NCI-H1436 (cell line): ENCODE measurements at regions not wholly inside any gene's neighbourhood (a gene's known extent, or its start where the extent isn't known, plus 50 kb on each side); places are given as distances from the start of the nearest gene placed in this dataset.
A peak's percentile ranks its signal among the peaks of the same experiment; 100 is the strongest.

ENCODE experiments used
- DNase-seq: peaks from one replicate; lab custom pipeline; 2025; lab: John Stamatoyannopoulos, UW

DNA sequence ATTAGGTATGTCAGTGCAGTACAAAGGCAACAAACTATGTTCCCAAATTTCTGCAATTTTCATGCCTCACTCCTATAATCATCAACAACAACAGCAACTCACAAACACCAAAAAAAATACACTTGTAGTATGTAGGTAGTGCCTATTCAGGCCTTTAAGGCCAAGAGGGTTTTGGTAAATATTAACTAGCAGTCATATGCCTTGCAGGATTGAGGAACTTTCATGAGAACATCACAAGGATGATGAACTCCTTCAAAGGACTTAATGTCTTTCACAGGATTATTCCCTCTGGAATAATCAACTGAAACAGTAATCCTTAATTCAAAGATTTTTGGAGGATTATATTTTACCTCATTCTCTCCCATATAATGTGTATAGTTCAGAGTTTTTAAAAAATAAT, 293.8 kb downstream of the NOVA1 start:
- DNase-seq, result no peak

DNA sequence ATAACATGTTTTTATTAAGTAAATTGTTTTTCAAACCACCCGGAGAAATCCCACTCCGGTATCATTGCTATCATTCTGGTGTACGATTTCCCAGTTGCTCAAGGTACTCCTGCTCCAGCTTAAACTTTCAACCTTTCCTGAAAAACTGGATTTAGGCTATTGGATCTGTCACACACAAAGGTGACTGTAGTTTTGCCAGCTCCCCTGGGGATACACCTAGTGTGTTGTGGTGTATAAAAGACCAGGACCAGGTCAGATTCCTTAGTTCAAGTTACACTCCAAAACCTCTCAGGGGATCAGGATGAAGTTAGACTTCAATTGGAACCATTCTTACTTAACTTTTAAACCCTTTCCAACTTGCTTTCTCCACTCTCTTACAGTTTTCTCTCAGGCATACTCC, 303.9 kb downstream of the NOVA1 start:
- no peak for DNase-seq

DNA sequence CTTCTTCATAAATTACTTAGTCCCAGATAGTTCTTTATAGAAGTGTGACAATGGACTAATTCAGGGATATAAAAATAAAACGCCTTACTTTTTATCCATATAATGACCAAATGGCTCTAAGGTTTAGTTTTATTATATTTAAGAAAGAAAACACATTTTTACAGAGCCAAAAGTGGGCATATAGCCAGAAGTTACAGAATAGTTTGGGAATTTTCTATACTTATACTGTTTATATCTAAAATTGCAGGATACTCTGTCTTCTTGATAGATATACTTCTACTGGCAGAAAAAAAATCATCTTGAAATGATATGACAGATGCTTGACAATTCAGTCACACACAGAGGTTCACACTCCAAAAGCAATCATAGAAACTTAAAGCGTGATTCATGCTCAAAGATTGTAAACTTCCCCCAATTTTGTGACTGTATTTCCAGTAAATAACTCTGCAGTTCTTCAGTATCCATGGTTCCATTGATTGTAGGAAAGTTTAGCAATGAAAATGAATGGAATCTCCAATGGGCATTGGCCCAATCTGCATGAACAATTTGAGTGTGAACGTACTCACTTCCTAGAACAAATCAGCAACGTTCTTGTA, 307.8 kb downstream of the NOVA1 start:
- DNase-seq, result no peak

DNA sequence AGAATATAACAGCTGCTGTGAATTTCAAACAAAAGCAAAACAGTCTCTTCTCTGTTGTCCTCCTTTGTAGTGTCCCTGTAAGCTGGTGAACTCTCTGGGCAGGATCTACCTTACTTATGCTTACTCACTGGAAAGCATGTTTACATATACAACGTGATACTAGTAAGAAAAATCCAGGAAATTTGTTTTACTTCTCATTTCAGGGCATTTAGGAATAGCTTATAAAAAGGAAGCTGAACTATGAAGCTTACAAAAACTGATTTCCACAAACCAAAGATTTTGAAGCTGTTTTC, 311.0 kb downstream of the NOVA1 start:
- DNase-seq, result no peak

DNA sequence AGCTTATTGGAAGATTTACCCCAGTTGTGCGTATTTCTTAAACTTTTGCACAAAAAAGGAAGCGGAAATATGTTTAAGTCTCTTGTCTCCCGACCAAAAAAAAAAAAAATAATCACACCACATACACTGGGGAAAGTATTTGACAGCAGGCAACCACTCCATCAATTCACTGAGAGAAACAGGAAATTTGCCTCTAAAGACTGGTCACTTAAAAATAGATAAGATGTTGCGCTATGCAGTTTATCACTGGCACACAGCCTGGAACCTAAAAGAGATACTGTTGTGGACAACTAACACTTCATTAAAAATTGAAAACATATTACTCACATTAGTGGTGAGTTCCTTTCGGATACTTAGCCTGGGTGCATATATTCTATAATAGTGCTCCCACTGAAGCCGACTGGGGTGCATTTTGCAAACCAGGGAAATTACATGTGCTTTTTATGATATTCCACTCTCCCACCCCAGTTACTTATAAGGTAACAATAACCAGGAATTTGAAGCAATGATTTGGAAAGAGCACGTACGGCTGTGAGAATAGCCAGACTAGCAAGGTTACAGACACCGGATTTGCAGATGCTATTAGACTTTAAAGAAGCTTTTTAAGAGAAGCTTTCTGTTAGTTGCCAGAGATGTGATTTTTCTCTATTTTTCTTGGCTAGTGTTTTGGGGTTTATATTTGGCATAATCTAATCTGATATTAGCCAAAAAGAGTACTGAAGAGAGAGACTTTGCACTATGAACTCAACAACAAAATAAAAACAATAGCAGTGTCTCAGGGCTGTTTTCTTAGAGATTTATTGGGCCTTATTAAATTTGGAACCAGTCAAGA, 311.5 kb downstream of the NOVA1 start:
- no peak for DNase-seq

DNA sequence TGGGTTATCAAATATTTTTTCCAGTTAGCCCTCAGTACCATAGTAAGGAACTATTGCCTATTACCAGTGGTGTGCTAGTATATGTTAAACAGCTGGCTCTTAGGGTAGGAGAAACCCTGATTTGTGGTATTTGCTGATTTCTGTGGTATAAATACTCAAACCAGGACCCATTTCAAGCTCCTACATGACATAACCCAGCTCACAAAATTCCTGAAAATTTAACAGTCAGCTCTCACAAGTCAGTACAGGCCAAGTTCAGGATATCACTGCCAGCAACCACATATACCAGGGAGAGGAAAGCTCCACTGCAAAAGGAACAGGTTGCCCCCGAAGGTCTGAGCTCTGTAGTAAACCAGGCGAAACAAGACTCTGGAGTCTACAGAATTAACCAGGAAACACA, 315.3 kb downstream of the NOVA1 start:
- no peak for DNase-seq

DNA sequence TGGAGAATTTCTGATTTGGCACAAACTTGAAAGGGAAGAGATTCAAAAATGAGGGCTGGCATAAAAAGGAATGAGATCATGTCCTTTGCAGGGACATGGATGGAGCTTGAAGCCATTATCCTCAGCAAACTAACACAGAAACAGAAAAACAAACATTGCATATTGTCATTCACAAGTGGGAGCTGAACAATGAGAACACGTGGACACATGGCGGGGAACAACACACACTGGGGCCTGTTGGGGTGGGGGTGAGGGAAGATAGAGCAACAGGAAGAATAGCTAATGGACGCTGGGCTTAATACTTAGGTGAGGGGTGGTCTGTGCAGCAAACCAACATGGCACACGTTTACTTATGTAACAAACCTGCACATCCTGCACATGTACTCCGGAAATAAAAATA, 315.8 kb downstream of the NOVA1 start:
- DNase-seq, result peak; percentile 9

DNA sequence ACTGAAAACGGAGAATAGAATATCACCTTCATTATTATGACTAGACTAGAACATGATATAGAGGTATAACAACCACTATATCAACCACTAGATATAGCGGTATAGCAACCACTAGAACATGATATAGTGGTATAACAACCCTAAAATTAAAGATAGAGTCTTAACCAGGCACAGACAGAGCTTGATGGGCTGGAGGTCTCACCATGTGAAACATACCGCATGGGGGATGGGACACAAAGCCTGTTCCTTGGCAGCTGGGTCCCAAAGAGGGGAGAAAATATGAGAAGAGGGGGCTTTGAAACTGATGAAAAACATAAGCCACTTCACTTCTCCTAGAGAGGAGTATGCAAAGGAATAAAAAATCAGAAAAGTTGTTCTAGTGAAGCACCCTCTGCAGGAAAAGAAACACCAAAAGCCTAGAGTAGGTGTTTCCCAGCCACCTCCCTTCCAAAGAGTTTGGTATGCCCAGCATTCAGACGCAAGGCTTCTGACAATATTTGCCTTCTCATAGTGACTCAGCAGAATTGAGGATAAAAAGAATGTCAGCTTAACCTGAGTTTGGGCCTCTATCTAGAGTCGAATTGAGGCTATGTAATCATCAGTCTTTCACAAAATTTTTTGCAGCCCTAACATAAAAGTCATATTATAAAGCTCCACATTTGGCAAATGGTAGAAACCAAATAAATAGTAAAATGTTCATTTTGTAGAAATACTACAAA, 316.4 kb downstream of the NOVA1 start:
- DNase-seq, result peak; percentile 25

DNA sequence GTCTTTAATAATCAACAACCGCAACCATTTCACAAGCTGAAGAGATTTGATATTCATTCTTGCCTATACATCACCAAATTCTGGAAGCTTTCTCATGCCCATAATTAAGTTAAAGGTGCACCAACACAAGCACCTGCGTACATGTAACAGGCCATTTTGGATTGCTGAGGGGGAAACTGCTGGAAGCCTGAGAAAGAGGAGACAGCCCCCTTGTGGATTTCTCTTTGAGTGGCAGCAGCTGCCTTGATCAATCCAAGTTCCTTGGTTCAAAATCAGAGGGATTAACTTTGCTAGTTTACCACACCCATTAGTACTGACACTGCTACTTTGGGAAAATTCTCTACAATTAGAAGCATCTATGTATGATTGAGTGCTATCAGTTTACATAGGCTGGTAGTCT, 321.1 kb downstream of the NOVA1 start:
- DNase-seq, result no peak

DNA sequence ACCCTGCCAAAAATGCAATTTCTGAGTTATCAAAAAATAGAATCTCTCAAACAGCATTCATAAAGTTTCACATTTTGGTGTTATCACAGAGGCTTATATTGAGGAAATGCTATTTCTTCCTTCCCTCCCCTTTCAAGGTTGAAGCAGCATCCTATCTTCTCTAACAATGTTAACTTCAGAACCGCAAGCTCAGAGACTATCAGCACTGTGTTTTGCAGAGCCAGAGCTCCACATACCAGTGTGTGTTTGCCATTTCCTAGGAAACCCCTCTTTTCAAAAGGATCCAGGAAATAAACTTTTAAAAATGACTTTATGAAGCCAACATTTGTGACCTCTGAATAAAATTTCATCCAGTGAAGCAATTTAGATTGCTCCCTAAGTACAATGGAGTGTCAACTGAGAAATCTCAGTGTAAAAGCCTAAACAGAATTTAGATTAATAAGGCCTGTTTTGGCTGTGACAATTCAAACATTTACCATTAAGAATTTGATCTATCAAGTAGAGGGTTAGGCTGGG, 332.6 kb downstream of the NOVA1 start:
- no peak for DNase-seq

DNA sequence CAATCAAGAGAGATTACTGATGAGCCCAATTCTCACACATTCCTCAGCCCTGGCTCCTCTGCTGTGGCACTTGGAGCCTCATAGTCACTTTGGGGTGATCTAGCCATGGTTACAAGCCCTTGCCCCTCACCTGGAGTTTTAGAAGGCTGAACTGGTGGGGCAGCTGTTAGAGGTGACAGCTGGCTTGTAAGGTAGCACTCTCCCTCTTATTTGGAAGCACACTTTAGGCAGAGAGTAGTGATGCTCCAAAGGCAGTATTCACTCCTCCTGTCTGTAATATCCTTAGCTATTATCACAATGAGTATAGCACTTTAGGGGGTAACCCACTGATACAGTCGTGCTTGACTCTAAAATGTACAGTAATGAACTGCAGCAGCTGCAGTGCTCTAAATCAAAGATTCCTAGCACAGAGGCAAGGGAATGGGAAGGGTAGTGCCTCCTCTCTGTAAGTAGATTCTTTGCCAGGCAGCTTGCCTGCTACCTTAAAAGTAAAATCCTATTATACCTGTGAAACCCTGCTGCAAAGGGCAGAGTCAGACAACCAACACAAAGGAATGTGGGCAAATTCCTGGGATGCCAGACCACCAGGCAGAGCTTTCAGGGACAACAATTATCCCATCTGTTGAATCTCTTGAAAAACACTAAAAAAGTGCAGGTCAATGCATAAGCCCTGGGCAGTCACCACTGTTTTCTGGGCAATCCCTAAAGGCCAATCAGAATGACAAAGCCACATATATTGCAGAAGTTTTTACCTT, 336.3 kb downstream of the NOVA1 start:
- no peak for DNase-seq

DNA sequence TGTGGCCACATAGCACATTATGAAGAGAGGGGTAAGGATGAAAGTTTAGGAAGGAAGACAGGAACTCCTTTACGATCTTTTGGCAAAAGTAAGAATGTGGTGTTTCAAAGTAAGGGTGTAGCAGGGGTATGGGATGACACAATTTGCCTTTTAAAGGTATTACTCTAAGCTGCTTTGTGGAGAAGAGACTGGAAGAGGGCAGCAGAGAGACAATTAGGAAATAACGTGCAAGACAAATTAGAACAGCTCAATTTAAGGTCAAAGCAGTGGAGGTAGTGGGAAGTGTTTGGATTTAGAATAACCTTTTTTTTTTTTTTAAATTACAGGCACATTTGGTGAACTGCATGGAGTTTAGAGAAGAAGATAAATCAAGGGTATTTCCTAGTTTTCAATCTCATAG, 342.6 kb downstream of the NOVA1 start:
- DNase-seq, result no peak

DNA sequence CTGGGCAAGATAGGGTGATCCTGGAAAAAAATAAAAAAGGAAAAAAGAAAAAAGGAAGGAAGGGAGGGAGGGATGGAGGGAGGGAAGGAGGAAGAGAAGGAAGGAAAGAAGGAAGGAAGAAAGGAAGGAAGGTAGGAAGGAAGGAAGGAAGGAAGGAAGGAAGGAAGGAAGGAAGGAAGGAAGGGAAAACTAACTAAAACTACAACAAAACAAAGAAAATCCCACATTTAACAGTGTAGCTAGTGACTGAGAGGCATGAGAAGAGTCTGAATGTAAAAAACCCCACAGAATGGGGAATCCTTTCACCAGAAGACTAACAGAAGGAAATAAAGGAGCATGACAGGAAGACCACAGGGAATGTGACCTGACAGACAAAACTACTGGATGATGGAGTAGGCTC, 345.7 kb downstream of the NOVA1 start:
- no peak for DNase-seq

DNA sequence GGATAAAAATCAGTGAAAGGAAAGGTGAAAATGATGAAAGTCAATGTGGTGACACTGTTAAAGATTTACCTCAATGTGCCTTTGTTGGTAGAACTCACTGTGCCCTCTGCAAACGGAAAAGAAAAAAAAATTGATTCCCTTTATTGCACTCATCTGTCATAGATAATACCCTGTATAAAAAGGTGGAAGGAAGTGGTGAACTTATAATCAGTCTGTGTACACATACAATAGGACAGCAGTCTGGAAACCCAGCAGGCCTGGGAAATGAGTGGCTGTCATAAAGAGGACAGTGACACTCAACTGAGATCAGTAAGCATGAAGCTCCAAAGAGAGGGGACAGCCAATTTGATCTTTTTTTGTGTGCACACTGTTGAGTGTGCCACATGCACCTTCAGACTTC, 364.7 kb downstream of the NOVA1 start:
- DNase-seq, result no peak

DNA sequence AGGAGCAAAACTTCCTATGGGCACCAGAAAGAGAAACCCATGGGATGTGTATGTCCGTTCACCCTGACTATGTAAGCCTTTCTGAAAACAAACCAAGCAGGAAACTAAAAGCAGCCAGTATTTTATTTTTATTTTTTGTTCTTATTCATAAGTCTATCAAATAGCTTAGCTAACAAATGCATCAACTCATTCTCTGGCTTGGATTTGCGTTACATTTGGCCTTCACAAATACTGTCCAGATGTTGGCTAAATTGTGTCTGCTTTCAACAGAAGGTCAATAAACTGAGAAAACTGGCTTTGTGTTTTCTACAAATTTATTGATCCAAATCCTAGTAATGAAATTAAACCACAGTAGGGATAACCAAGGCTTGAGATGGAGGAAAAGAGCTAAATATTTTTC, 379.0 kb downstream of the NOVA1 start:
- DNase-seq, result no peak

DNA sequence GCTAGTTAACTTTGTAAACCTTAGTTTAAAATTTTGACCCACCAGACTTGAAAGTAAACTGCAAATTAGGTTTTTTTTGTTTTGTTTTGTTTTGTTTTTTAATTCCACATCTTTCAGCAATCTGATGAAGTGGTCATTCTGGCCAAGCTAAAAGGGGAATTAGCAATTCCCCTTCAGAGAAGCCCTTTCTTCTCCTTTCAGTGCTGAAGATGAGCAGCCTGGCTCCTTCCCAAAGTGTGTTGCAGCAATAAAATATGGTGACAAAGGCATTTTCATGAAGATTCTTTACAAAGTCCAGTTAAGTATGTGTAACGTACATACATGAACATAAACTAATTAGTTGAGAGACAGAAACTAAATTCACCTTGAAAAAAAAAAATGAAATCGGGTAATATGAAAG, 380.1 kb downstream of the NOVA1 start:
- DNase-seq, result no peak

DNA sequence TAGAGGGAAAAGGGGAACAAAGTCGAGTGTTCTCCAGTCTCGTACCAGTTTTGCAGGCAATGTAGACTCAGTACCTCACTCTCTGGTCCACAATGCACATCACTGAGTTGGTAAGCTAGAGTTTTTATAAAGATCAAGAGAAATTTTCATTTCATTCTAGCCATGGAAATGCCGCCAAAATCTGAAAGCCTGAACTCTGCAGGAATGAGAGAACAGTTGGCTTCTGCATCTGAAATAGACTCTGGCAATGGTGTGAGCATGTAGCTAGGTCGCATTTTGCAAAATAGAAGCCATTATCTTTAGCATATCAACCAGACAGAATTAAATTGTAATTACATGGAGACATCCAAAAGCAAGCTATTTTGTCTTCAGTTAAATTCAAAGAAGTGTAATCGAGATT, 381.0 kb downstream of the NOVA1 start:
- DNase-seq, result no peak

DNA sequence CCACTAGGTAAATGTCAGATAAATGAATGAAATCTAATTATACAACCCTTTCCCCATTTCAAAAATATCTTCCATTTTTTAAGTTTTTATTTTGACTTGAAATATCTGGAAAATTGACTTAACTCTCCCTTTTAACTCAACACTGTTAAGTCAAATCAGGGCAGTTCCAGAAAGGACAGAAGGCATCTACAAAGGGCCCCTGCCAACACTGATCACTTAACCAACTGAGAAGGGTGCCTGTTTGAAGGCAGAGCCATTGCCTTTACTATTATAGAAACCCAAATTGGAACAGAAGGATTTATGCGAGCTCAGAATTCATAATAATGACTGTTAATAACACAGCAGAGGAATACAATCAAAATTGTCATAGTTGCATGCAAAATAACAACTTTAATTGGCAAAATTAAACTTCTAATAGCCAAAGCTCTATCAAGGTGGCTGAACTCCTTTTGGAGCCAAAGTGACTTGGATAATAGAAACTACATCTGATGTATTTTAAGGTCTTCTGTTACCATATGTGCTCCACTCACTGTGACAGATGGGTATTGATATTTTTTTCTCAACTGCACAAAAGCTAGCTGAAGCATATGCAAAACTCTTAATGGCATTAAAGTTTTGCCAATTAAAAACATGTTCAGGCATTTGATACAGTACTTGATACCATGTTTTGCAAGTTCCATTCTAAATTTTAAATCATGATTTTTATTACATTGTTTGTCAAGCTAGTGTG, 383.8 kb downstream of the NOVA1 start:
- no peak for DNase-seq

DNA sequence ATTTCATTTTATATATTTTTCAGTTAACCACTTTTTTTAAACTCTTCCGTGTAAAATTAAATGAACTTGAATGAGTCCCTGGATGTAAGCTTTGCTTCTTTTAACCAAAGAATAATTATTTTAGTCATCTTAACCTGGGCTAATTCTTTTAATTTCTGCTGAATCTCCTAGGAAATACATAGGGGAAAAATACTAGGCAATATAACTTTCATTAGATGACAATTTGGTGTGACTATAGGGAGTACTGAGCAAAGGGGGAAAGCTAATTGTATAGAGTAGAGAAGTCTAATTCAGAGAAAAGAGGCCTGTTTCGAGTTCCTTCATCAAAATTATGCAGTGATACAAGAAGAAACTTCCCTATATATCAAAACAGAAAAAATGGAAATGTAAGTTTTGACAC, 388.1 kb downstream of the NOVA1 start:
- DNase-seq, result no peak

DNA sequence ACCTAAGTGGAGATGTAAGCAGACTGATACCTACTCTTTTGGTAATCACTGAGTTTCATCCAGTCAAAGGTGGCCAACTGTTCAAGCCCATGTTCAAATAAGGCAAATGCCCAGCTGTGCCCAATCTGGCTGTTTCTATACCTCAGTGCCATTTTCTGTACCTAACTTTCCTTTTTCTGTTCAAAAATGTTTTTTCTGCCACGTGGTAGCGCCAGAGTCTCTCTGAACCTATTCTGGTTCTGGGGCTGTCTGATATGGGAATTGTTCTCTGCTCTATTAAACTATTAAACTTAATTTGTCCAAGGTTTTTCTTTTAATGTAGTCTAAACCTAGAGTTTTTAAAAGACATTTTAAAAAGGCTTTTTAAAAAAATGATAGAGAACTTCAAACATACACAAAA, 391.2 kb downstream of the NOVA1 start:
- no peak for DNase-seq

DNA sequence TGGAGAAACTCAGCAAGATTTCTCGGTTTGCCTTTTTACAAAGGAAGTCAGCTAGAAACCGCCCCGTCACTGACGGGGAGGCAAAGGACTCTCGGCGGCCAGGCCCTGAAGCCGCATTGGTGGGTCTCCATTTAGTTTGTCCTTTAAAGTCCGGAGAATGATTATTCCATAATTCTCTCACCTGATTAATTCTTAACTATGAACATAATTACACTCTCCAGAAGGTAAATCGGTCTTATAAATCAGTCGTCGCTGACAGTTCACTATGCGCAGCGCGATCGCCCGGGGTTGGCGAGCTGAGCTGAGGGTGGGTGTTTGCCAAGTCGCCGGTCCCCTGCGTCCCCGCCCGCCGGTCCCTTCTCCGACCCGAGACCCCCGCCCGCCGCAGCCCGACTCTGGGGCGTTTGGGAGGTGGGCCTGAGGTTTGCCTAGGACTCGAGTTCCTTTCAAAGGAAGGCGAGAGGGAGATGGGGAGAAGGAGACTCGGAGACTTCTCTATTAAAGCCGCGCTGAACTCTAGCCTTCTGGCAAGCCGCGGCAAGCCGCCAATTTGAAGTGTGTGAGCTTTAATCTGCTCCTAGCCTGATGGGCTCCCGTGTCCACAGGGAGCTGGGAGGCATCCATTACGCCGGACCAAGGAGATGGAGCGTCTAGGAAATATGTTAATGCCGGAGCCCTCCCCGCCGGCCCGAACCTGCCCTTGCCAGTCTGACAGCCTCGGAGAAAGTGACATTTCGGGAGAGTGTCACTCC, 392.9 kb downstream of the NOVA1 start:
- no peak for DNase-seq
